H1 (cell line): ENCODE measurements at regions not wholly inside any gene's neighbourhood (a gene's known extent, or its start where the extent isn't known, plus 50 kb on each side); places are given as distances from the start of the nearest gene placed in this dataset.

ENCODE experiments used
- CTCF ChIA-PET: fragments of 300-600 bp; sonication (Branson Sonifier 250); formaldehyde crosslinking; loops from one replicate; lab custom pipeline; 2021; ENCODE audit not compliant: partially characterized antibody; lab: Charles Lee
- POLR2A ChIA-PET: fragments of 300-600 bp; sonication (Branson Sonifier 250); formaldehyde crosslinking; loops from one replicate; lab custom pipeline; 2021; ENCODE audit warnings: inconsistent platforms; ENCODE audit not compliant: partially characterized antibody; lab: Charles Lee
- DNase-seq, 2 experiments: peaks; one replicate each; pipeline versions ENCODE4 v3.0.0 to v3.0.0-alpha.2; 2010 to 2022; ENCODE audit warnings: low spot score in 2 of 2, low read depth in 1 of 2, mixed read lengths in 1 of 2
- FAIRE-seq: peaks from 2 replicates; lab custom pipeline; 2011; peaks lifted over from hg19 to GRCh38; lab: Jason Lieb, UNC
- H2AFZ ChIP-seq: 2 replicates; pipeline ENCODE4 v1.8.1; 2012; ENCODE audit warnings: low read length, inconsistent platforms
- H2AK5ac ChIP-seq: 2 replicates; pipeline ENCODE4 v1.6.1; 2013; ENCODE audit warnings: low read depth, low read length
- H2BK120ac ChIP-seq: replicated peaks from 2 replicates; pipeline ENCODE3; 2013; ENCODE audit warnings: low read depth, low read length, inconsistent platforms
- H2BK12ac ChIP-seq: 2 replicates; pipeline ENCODE4 v1.6.1; 2013; ENCODE audit warnings: low read depth, low read length
- H2BK15ac ChIP-seq: 2 replicates; pipeline ENCODE4 v1.6.1; 2013; ENCODE audit warnings: low read length
- H2BK20ac ChIP-seq: 2 replicates; pipeline ENCODE4 v1.6.1; 2013; ENCODE audit warnings: low read length
- H2BK5ac ChIP-seq: 2 replicates; pipeline ENCODE4 v1.6.1; 2013; ENCODE audit warnings: low read depth, low read length
- H3K14ac ChIP-seq: 2 replicates; pipeline ENCODE4 v1.6.1; 2013; ENCODE audit warnings: inconsistent platforms; ENCODE audit not compliant: insufficient read length
- H3K18ac ChIP-seq: 2 replicates; pipeline ENCODE4 v1.6.1; 2013; ENCODE audit warnings: low read length; ENCODE audit errors: extremely low read depth
- H3K23ac ChIP-seq: 2 replicates; pipeline ENCODE4 v1.6.1; 2013; ENCODE audit warnings: inconsistent platforms; ENCODE audit not compliant: insufficient read length
- H3K23me2 ChIP-seq: 2 replicates; pipeline ENCODE4 v1.6.1; 2013; ENCODE audit warnings: low read depth, low read length
- H3K27ac ChIP-seq: 2 replicates; pipeline ENCODE4 v1.6.1; 2011; ENCODE audit warnings: low read depth, low read length, inconsistent platforms
- H3K27me3 ChIP-seq, 4 experiments: replicated peaks in 1 of 4; 1 replicate in 1 of 4; 2 replicates in 3 of 4; pipeline versions ENCODE4 v1.6.1 to v1.8.1; 2011 to 2013; ENCODE audit warnings: low read length in 3 of 4, mild to moderate bottlenecking in 3 of 4, inconsistent platforms in 2 of 4, mixed read lengths in 2 of 4, moderate library complexity in 1 of 4; ENCODE audit not compliant: control insufficient read depth in 3 of 4, insufficient read depth in 3 of 4; ENCODE audit errors: extremely low read depth in 1 of 4
- H3K36me3 ChIP-seq, 4 experiments: 2 replicates each; pipeline versions ENCODE4 v1.6.1 to v1.8.1; 2011 to 2013; ENCODE audit warnings: mild to moderate bottlenecking in 4 of 4, low read length in 3 of 4, moderate library complexity in 2 of 4, control low read depth in 1 of 4, inconsistent platforms in 1 of 4; ENCODE audit not compliant: insufficient read depth in 4 of 4, control insufficient read depth in 2 of 4
- H3K4ac ChIP-seq: replicated peaks from 2 replicates; pipeline ENCODE3; 2013; ENCODE audit warnings: low read length, low read depth, mixed read lengths, inconsistent platforms; ENCODE audit not compliant: insufficient read length
- H3K4me1 ChIP-seq, 4 experiments: replicated peaks in 1 of 4; 1 replicate in 1 of 4; 2 replicates in 3 of 4; pipeline versions ENCODE4 v1.6.1 to v1.8.1; 2011 to 2013; ENCODE audit warnings: low read length in 3 of 4, inconsistent platforms in 2 of 4, mixed read lengths in 1 of 4; ENCODE audit not compliant: insufficient read depth in 4 of 4, control insufficient read depth in 3 of 4
- H3K4me2 ChIP-seq, 2 experiments: 2 replicates each; pipeline versions ENCODE4 v1.6.1 to v1.8.1; 2011 to 2013; ENCODE audit warnings: low read depth in 2 of 2, low read length in 2 of 2, control low read depth in 1 of 2, inconsistent platforms in 1 of 2, mild to moderate bottlenecking in 1 of 2; ENCODE audit not compliant: insufficient read depth in 1 of 2
- H3K4me3 ChIP-seq, 4 experiments: fragments of 200-600, 300-600 bp in 1 of 4; sonication (generic), shearing (Covaris generic), sonication (Bioruptor Twin) in 1 of 4; 2 replicates each; pipeline versions ENCODE4 v1.5.1 to v1.8.1; 2011 to 2016; ENCODE audit warnings: low read length in 4 of 4, low read depth in 3 of 4, control low read depth in 2 of 4, inconsistent platforms in 2 of 4, mild to moderate bottlenecking in 2 of 4, mixed read lengths in 1 of 4, moderate library complexity in 1 of 4; ENCODE audit not compliant: insufficient read depth in 2 of 4; ENCODE audit errors: extremely low read depth in 1 of 4
- H3K56ac ChIP-seq: replicated peaks from 2 replicates; pipeline ENCODE3; 2013; ENCODE audit warnings: low read depth, mild to moderate bottlenecking, mixed read lengths, low read length, inconsistent platforms; ENCODE audit not compliant: insufficient read length
- H3K79me1 ChIP-seq: 2 replicates; pipeline ENCODE4 v1.6.1; 2013; ENCODE audit warnings: low read depth, low read length, control low read depth
- H3K79me2 ChIP-seq, 2 experiments: 2 replicates each; pipeline versions ENCODE4 v1.6.1 to v1.8.1; 2012 to 2013; ENCODE audit warnings: low read length in 2 of 2, mild to moderate bottlenecking in 2 of 2, inconsistent platforms in 1 of 2; ENCODE audit not compliant: insufficient read depth in 2 of 2, control insufficient read depth in 1 of 2
- H3K9ac ChIP-seq, 4 experiments: replicated peaks in 1 of 4; 1 replicate in 1 of 4; 2 replicates in 3 of 4; pipeline versions ENCODE4 v1.6.1 to v1.8.1; 2011 to 2013; ENCODE audit warnings: low read depth in 3 of 4, low read length in 3 of 4, control low read depth in 2 of 4, mild to moderate bottlenecking in 2 of 4, moderate library complexity in 2 of 4, inconsistent platforms in 1 of 4; ENCODE audit errors: extremely low read depth in 1 of 4
- H3K9me3 ChIP-seq, 2 experiments: 2 replicates each; pipeline versions ENCODE4 v1.6.1 to v1.8.1; 2012 to 2013; ENCODE audit warnings: mild to moderate bottlenecking in 2 of 2, moderate library complexity in 2 of 2, control low read depth in 1 of 2, inconsistent platforms in 1 of 2, low read depth in 1 of 2, low read length in 1 of 2, mixed read lengths in 1 of 2; ENCODE audit not compliant: insufficient read depth in 2 of 2
- H4K20me1 ChIP-seq, 2 experiments: replicated peaks in 1 of 2; 2 replicates each; pipeline versions ENCODE3 to v1.8.1; 2011 to 2013; ENCODE audit warnings: inconsistent platforms in 2 of 2, low read length in 2 of 2, mild to moderate bottlenecking in 1 of 2; ENCODE audit not compliant: insufficient read depth in 2 of 2, control insufficient read depth in 1 of 2
- H4K5ac ChIP-seq: 2 replicates; pipeline ENCODE4 v1.6.1; 2013; ENCODE audit warnings: low read length, low read depth, mixed read lengths, inconsistent platforms; ENCODE audit not compliant: insufficient read length
- H4K8ac ChIP-seq: 2 replicates; pipeline ENCODE4 v1.8.0; 2013; ENCODE audit warnings: mild to moderate bottlenecking, moderate library complexity, low read length, inconsistent platforms; ENCODE audit not compliant: insufficient read depth; ENCODE audit errors: extremely low read depth
- H4K91ac ChIP-seq: replicated peaks from 2 replicates; pipeline ENCODE3; 2013; ENCODE audit warnings: low read length, mixed read lengths, inconsistent platforms; ENCODE audit not compliant: insufficient read length
- CBX5 ChIP-seq: fragments of 300-800, 300-1000 bp; sonication (generic); IDR thresholded peaks from 2 replicates; pipeline ENCODE4 v1.7.1; 2016; ENCODE audit warnings: antibody characterized with exemption, low read length, low read depth
- HDAC2 ChIP-seq, 2 experiments: fragments of 300-600 bp in 1 of 2; sonication (generic) in 1 of 2; IDR thresholded peaks; 2 replicates each; pipeline ENCODE4 v1.6.1; 2011 to 2012; ENCODE audit warnings: low read depth in 2 of 2, low read length in 2 of 2, mild to moderate bottlenecking in 2 of 2, moderate library complexity in 2 of 2, borderline replicate concordance in 1 of 2, inconsistent platforms in 1 of 2
- JUND ChIP-seq: IDR thresholded peaks from 2 replicates; pipeline ENCODE4 v1.6.1; 2011; ENCODE audit warnings: mild to moderate bottlenecking, improper control_type of control experiment, low read length
- KDM4A ChIP-seq: IDR thresholded peaks from one replicate; pipeline ENCODE4 v1.7.1; 2012; ENCODE audit warnings: low read depth, mild to moderate bottlenecking, moderate library complexity, low read length, inconsistent platforms; ENCODE audit not compliant: severe bottlenecking
- MAFK ChIP-seq: IDR thresholded peaks from 2 replicates; pipeline ENCODE4 v1.6.1; 2012; ENCODE audit warnings: low read depth, mild to moderate bottlenecking, improper control_type of control experiment, low read length
- PHF8 ChIP-seq: fragments of 200-600 bp; sonication (generic); conservative IDR thresholded peaks from 2 replicates; pipeline ENCODE4 v1.7.1; 2012; ENCODE audit warnings: low read depth, mild to moderate bottlenecking, inconsistent platforms, low read length, moderate library complexity
- RBBP5 ChIP-seq: IDR thresholded peaks from 2 replicates; pipeline ENCODE4 v1.7.1; 2012; ENCODE audit warnings: low read depth, mild to moderate bottlenecking, inconsistent platforms, low read length, moderate library complexity, borderline replicate concordance
- SIRT6 ChIP-seq: IDR thresholded peaks from one replicate; pipeline ENCODE4 v1.7.1; 2012; ENCODE audit warnings: low read length, inconsistent platforms
- SIX5 ChIP-seq: IDR thresholded peaks from 2 replicates; pipeline ENCODE4 v1.6.1; 2011; ENCODE audit warnings: mild to moderate bottlenecking, low read depth, low read length
- ZNF274 ChIP-seq: IDR thresholded peaks from 2 replicates; pipeline ENCODE4 v1.7.0; 2012; ENCODE audit warnings: low read length, borderline replicate concordance; ENCODE audit errors: extremely low read depth
- WGBS, 2 experiments: shearing (Covaris generic) in 1 of 2; methylation state at CpG; one replicate each; pipeline versions ENCODE4 v1.1.6 to v1.1.7; 2013 to 2015; ENCODE audit warnings: low lambda C conversion rate in 2 of 2, mixed read lengths in 2 of 2, inconsistent platforms in 1 of 2, low coverage in 1 of 2, missing lambda C conversion rate in 1 of 2; ENCODE audit not compliant: insufficient replicate concordance in 2 of 2, insufficient coverage in 1 of 2, insufficient read length in 1 of 2; ENCODE audit errors: extremely low coverage in 1 of 2, missing lambda C conversion rate in 1 of 2; 5-methylcytosine and 5-hydroxymethylcytosine counted together
- TF ChIP-seq, protein P1 (sequence below): IDR thresholded peaks from 2 replicates; pipeline ENCODE4 v1.6.1; 2011; ENCODE audit warnings: low read length, improper control_type of control experiment
- TF ChIP-seq, protein P2 (sequence below): IDR thresholded peaks from 2 replicates; pipeline ENCODE4 v1.6.1; 2012; ENCODE audit warnings: inconsistent platforms
- TF ChIP-seq, protein P3 (sequence below): IDR thresholded peaks from 2 replicates; pipeline ENCODE4 v1.6.1; 2011; ENCODE audit warnings: low read depth, mild to moderate bottlenecking, low read length; ENCODE audit not compliant: insufficient read depth

DNA sequence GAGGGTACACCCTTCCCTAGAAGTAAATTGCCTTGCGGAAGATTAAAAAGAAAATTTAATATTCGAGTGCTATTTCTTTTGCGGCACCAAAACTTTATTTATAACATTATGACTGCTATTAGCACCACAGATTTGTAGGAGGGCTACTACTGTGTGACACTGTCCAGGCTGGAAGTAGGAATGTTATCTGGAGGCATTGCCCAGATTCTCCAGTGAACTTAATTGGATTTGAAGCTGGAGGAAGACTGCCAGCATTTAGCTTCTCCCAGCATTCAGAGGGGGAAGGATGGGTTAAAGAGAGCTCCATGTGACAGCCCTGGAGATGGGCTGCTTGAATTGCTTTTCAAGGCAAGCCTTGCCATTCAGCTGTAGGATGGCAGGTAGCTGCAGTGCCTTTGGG, 107.0 kb upstream of the RBM19 start:
- Histone ChIP-seq H4K8ac (no peak overlapping the region), H3K4me3 (no peak overlapping the region), H3K18ac (no peak overlapping the region), H3K23me2 (no peaks in the 10 kb centered on the region; the same call in 1 of the 2 replicates), H2BK20ac (no peak overlapping the region), H3K27ac (no peak overlapping the region), H3K9me3 (no peaks in the 10 kb centered on the region), H2BK12ac (no peak overlapping the region), H3K36me3 (no peaks in the 10 kb centered on the region), H4K5ac (no peak overlapping the region), H3K23ac (no peak overlapping the region), H3K56ac (no peak overlapping the region), H3K79me1 (no peaks in the 10 kb centered on the region), H3K9ac (no peak overlapping the region), H2AFZ (no peak overlapping the region), H2BK15ac (no peak overlapping the region), H2BK5ac (no peak overlapping the region), H4K20me1 (no peaks in the 10 kb centered on the region), H3K4ac (no peak overlapping the region), H3K4me2 (no peak overlapping the region), H3K14ac (no peak overlapping the region), H3K4me1 (no peaks in the 10 kb centered on the region; a peak in 1 of 7 replicates), H2AK5ac (no peak overlapping the region), H3K27me3 (peaks cover 0 to 2% (median 0%) of the 10 kb centered on the region in 4 experiments; a peak in 1 of 7 replicates), H3K79me2 (no peaks in the 10 kb centered on the region), H4K91ac (no peak overlapping the region), H2BK120ac (no peak overlapping the region)
- ChIA-PET POLR2A (no interaction called here), CTCF (interaction anchor here (2.1 kb wide), 1 partner anchor 27 kb away, joined by 4 read pairs; no protein-coding TSS in a partner anchor)
- DNase-seq (no peak), FAIRE-seq (no peak)
- 86% methylated on average over 3 of the region's 3 CpGs; no CpG with 5 or more reads in 1 of the 2 experiments for WGBS, 2 experiments
- TF ChIP-seq, protein P1, sequence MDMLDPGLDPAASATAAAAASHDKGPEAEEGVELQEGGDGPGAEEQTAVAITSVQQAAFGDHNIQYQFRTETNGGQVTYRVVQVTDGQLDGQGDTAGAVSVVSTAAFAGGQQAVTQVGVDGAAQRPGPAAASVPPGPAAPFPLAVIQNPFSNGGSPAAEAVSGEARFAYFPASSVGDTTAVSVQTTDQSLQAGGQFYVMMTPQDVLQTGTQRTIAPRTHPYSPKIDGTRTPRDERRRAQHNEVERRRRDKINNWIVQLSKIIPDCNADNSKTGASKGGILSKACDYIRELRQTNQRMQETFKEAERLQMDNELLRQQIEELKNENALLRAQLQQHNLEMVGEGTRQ, result no peak
- no peak for TF ChIP-seq HDAC2 (IDR thresholded peaks at IDR 0.05; ENCODE audit: borderline replicate concordance in 1 of 2, low read depth in 2 of 2, low read length in 2 of 2)
- TF ChIP-seq ZNF274, result no peak
- TF ChIP-seq, protein P2, sequence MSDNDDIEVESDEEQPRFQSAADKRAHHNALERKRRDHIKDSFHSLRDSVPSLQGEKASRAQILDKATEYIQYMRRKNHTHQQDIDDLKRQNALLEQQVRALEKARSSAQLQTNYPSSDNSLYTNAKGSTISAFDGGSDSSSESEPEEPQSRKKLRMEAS, result no peak
- TF ChIP-seq KDM4A, result no peak
- TF ChIP-seq JUND, result no peak
- TF ChIP-seq MAFK, result no peak
- no peak for TF ChIP-seq CBX5
- no peak for TF ChIP-seq RBBP5
- TF ChIP-seq PHF8, result no peak
- TF ChIP-seq, protein P3, sequence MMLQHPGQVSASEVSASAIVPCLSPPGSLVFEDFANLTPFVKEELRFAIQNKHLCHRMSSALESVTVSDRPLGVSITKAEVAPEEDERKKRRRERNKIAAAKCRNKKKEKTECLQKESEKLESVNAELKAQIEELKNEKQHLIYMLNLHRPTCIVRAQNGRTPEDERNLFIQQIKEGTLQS, result no peak
- TF ChIP-seq SIX5, result no peak
- no peak for TF ChIP-seq SIRT6
